ENCODE measurements at regions not wholly inside any gene's neighbourhood (a gene's known extent, or its start where the extent isn't known, plus 50 kb on each side); places are given as distances from the start of the nearest gene placed in this dataset.

DNA sequence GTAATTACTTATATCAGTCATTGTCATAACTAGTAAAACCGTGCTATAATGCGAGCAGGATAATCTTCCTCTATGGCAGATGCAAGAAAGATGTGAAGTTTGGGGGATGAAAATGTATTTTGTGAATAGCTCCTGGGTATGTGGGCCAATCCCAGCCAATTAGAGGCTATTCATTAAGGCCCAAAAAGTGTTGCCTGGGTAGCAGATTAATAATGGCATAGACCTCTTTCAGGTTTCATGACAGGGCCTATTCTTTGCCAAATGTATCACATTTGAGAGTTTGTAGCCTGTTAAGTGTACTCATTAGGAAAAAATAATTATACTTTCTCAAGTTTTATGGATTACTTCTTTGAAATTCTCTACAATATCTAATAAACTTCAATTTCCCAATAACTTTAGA is 199.2 kb upstream of the POU3F2 start:
- TF ChIP-seq, protein P1, sequence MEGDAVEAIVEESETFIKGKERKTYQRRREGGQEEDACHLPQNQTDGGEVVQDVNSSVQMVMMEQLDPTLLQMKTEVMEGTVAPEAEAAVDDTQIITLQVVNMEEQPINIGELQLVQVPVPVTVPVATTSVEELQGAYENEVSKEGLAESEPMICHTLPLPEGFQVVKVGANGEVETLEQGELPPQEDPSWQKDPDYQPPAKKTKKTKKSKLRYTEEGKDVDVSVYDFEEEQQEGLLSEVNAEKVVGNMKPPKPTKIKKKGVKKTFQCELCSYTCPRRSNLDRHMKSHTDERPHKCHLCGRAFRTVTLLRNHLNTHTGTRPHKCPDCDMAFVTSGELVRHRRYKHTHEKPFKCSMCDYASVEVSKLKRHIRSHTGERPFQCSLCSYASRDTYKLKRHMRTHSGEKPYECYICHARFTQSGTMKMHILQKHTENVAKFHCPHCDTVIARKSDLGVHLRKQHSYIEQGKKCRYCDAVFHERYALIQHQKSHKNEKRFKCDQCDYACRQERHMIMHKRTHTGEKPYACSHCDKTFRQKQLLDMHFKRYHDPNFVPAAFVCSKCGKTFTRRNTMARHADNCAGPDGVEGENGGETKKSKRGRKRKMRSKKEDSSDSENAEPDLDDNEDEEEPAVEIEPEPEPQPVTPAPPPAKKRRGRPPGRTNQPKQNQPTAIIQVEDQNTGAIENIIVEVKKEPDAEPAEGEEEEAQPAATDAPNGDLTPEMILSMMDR (IDR thresholded peaks at IDR 0.05; ENCODE audit: insufficient read depth, low read length) = no peak
- TF ChIP-seq GABPA (IDR thresholded peaks at IDR 0.05; ENCODE audit: low read depth) (no peak), POLR2AphosphoS5 (IDR thresholded peaks at IDR 0.05; ENCODE audit: low read depth) (no peak), SPI1 (IDR thresholded peaks at IDR 0.05; ENCODE audit: borderline replicate concordance, low read depth) (no peak)
- TF ChIP-seq, protein P2, sequence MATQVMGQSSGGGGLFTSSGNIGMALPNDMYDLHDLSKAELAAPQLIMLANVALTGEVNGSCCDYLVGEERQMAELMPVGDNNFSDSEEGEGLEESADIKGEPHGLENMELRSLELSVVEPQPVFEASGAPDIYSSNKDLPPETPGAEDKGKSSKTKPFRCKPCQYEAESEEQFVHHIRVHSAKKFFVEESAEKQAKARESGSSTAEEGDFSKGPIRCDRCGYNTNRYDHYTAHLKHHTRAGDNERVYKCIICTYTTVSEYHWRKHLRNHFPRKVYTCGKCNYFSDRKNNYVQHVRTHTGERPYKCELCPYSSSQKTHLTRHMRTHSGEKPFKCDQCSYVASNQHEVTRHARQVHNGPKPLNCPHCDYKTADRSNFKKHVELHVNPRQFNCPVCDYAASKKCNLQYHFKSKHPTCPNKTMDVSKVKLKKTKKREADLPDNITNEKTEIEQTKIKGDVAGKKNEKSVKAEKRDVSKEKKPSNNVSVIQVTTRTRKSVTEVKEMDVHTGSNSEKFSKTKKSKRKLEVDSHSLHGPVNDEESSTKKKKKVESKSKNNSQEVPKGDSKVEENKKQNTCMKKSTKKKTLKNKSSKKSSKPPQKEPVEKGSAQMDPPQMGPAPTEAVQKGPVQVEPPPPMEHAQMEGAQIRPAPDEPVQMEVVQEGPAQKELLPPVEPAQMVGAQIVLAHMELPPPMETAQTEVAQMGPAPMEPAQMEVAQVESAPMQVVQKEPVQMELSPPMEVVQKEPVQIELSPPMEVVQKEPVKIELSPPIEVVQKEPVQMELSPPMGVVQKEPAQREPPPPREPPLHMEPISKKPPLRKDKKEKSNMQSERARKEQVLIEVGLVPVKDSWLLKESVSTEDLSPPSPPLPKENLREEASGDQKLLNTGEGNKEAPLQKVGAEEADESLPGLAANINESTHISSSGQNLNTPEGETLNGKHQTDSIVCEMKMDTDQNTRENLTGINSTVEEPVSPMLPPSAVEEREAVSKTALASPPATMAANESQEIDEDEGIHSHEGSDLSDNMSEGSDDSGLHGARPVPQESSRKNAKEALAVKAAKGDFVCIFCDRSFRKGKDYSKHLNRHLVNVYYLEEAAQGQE (IDR thresholded peaks at IDR 0.05; ENCODE audit: insufficient replicate concordance, low read depth) = no peak

Data from HL-60 (cell line).